ENCODE measurements at regions not wholly inside any gene's neighbourhood (a gene's known extent, or its start where the extent isn't known, plus 50 kb on each side); places are given as distances from the start of the nearest gene placed in this dataset.

DNA sequence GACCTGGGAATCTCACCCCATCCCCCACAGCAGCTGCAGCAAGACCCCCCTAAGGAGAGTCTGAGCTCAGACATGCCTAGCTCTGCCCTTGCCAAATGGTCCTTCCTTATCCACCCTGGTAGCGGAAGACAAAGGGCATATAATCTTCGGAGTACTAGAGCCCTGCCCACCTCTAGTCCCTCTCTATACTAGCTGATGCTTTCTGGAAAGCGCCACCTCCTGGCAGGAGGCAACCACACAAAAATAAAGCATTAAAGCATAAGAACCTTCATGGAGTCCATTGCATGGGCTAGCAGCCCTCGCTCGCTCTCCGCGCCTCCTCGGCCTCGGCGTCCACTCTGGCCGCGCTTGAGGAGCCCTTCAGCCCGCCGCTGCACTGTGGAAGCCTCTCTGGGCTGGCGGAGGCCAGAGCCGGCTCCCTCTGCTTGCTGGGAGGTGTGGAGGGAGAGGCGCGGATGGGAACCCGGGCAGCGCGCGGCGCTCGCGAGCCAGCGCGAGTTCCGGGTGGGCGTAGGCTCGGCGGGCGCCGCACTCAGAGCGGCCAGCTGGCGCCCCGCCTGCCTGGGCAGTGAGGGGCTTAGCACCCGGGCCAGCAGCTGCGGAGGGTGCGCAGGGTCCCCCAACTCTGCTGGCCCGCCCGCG lies 941.2 kb downstream of the SUCLG1 start:
- no peak for TF ChIP-seq EZH2 (IDR thresholded peaks at IDR 0.05; ENCODE audit: borderline replicate concordance, low read depth, low read length, poor library complexity, severe bottlenecking)
- no peak for TF ChIP-seq CTCF (conservative IDR thresholded peaks at IDR 0.05; ENCODE audit: low read depth, low read length)

All from A673 (cell line).